ENCODE measurements at regions not wholly inside any gene's neighbourhood (a gene's known extent, or its start where the extent isn't known, plus 50 kb on each side); places are given as distances from the start of the nearest gene placed in this dataset.

GRCh38 chr14:53655080-53655785, 301.4 kb downstream of the BMP4 start:
- no peak for TF ChIP-seq CTCF (IDR thresholded peaks at IDR 0.05)
- no peak for TF ChIP-seq REST (IDR thresholded peaks at IDR 0.05)
- TF ChIP-seq NPAS2 (CRISPR knock-in tag; IDR thresholded peaks at IDR 0.05; ENCODE audit: borderline replicate concordance): no peak
- TF ChIP-seq SMC3 (IDR thresholded peaks at IDR 0.05): no peak
- no peak for TF ChIP-seq EP300 (IDR thresholded peaks at IDR 0.05)
- TF ChIP-seq RCOR1 (IDR thresholded peaks at IDR 0.05; ENCODE audit: low read depth, low read length): no peak
- TF ChIP-seq JUN (IDR thresholded peaks at IDR 0.05): no peak
- TF ChIP-seq POLR2A (IDR thresholded peaks at IDR 0.05; ENCODE audit: low read length): no peak

Data from A549 (cell line).